Subcutaneous abdominal adipose tissue (tissue), 5 donors: ENCODE measurements at regions not wholly inside any gene's neighbourhood (a gene's known extent, or its start where the extent isn't known, plus 50 kb on each side); places are given as distances from the start of the nearest gene placed in this dataset.
"Not testable (repeated sequence)": the region's sequence is repeated elsewhere in the genome, so short reads cannot be mapped to it uniquely, and the experiment has no call there.

Experiments
- H3K27ac ChIP-seq: one replicate; pipeline ENCODE4 v1.7.0; 2013; ENCODE audit warnings: low read depth, mild to moderate bottlenecking, inconsistent platforms, low read length, moderate library complexity
- H3K27me3 ChIP-seq, 5 donors: one replicate each; pipeline ENCODE4 v1.7.0; 2013; ENCODE audit warnings: low read length in 5 of 5, inconsistent platforms in 1 of 5; ENCODE audit not compliant: control insufficient read depth in 5 of 5, insufficient read depth in 4 of 5
- H3K36me3 ChIP-seq, 5 donors: one replicate each; pipeline ENCODE4 v1.7.0; 2013; ENCODE audit warnings: low read length in 5 of 5; ENCODE audit not compliant: control insufficient read depth in 5 of 5, insufficient read depth in 5 of 5
- H3K4me1 ChIP-seq, 5 donors: one replicate each; pipeline ENCODE4 v1.7.0; 2013; ENCODE audit warnings: low read length in 5 of 5, mild to moderate bottlenecking in 3 of 5, moderate library complexity in 1 of 5; ENCODE audit not compliant: control insufficient read depth in 5 of 5, insufficient read depth in 5 of 5
- H3K4me3 ChIP-seq, 5 donors: one replicate each; pipeline ENCODE4 v1.7.0; 2013; ENCODE audit warnings: low read length in 5 of 5, low read depth in 1 of 5
- H3K9ac ChIP-seq, 5 donors: one replicate each; pipeline ENCODE4 v1.7.0; 2013; ENCODE audit warnings: low read length in 5 of 5, mild to moderate bottlenecking in 4 of 5, moderate library complexity in 3 of 5
- H3K9me3 ChIP-seq, 5 donors: one replicate each; pipeline ENCODE4 v1.7.0; 2013; ENCODE audit warnings: low read length in 5 of 5; ENCODE audit not compliant: control insufficient read depth in 5 of 5
- donor health status: healthy.
- donor health status: healthy.
- donor health status: healthy.
- donor health status: healthy.
- donor health status: healthy.

GRCh38 chr9:24698881-24699518, 153.3 kb upstream of the IZUMO3 start:
- Histone ChIP-seq H3K27ac (no peak overlapping the region), H3K9me3 (peaks cover 0 to 8% (median 6%) of the 10 kb centered on the region in 5 donors), H3K4me3 (peak overlapping the region; percentile 26 to 60 (median 48))

GRCh38 chr9:24672336-24672735, 126.6 kb upstream of the IZUMO3 start:
- Histone ChIP-seq H3K4me3 (no peak overlapping the region), H3K9ac (no peak overlapping the region), H3K4me1 (no peaks in the 10 kb centered on the region), H3K36me3 (no peaks in the 10 kb centered on the region), H3K9me3 (peaks cover 0 to 5% (median 0%) of the 10 kb centered on the region in 5 donors), H3K27ac (no peak overlapping the region), H3K27me3 (no peaks in the 10 kb centered on the region)

More at GRCh38 chr9:24698881-24699518, 153.3 kb upstream of the IZUMO3 start:
- Histone ChIP-seq H3K27me3 (no peaks in the 10 kb centered on the region), H3K36me3 (no peaks in the 10 kb centered on the region), H3K4me1 (no peaks in the 10 kb centered on the region), H3K9ac (peak overlapping the region in 2 of 5 donors; percentile 39 to 43)

GRCh38 chr9:24657387-24657786, 111.7 kb upstream of the IZUMO3 start:
- Histone ChIP-seq H3K27ac (no peak overlapping the region), H3K9ac (no peak overlapping the region), H3K9me3 (peaks cover 0 to 13% (median 10%) of the 10 kb centered on the region in 5 donors), H3K4me1 (no peaks in the 10 kb centered on the region), H3K4me3 (no peak overlapping the region), H3K27me3 (no peaks in the 10 kb centered on the region), H3K36me3 (no peaks in the 10 kb centered on the region)

DNA sequence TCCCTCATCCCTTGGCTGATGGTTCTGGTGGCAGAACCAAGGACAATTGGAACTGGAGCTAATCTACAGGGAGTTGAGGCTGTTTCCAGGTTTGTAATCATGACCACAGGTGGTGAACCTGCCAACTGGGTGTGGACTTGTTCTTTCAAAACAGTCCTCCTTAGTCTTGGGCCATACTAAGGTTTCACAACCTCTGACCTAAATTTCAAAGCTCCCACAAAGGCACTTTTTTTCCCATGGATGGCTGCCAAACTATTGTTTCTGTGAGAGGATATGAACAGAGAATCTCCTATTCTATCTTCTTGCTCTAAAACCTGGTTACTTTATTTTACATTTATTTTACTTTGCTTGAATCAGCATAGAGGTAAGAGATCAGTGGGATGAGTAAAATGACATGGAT, 106.5 kb upstream of the IZUMO3 start:
- H3K27me3 ChIP-seq: no peaks in the 10 kb centered on the region
- no peak overlapping the region for H3K27ac ChIP-seq
- no peaks in the 10 kb centered on the region for H3K4me1 ChIP-seq
- H3K9me3 ChIP-seq: peaks cover 6 to 30% (median 27%) of the 10 kb centered on the region in 5 donors
- no peak overlapping the region for H3K4me3 ChIP-seq
- H3K36me3 ChIP-seq: no peaks in the 10 kb centered on the region
- H3K9ac ChIP-seq: no peak overlapping the region

DNA sequence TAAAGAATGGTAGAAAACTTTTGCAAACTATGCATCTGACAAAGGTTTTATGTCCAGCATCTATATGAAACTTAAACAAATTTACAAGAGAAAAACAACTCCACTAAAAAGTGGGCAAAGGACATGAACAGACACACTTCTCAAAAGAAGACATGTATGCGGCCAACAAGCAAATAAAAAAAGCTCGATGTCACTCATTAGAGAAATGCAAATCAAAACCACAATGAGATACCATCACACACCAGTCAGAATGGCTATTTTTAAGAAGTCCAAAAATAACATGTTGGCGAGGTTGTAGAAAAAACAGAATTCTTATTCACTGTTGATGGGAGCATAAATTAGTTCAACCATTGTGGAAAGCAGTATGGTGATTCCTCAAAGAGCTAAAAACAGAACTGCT, 83.1 kb upstream of the IZUMO3 start:
- not testable (repeated sequence) for H3K36me3 ChIP-seq, H3K4me3 ChIP-seq, H3K27me3 ChIP-seq, H3K9ac ChIP-seq, H3K27ac ChIP-seq, H3K4me1 ChIP-seq, H3K9me3 ChIP-seq

DNA sequence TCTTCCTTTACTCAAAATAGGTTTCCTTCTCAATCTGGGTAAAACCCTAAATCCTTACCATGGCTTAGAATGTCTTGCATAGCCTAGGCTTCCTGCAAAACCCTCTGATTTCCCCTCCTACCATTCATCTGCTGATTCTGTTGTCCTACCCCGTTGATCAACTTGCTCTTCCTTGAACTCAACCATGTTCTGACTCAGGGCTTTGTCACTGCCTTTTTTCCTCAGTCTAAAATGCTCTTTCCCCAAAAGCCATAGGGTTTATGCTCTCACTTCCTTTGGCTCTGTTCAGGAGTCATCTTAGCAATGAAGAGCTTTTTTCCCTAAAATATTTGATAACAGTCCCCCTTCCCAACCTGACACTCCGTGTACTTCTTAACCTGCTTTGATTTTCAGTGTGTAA, 79.4 kb upstream of the IZUMO3 start:
- Histone ChIP-seq H3K27me3 (no peaks in the 10 kb centered on the region), H3K27ac (no peak overlapping the region), H3K4me1 (no peaks in the 10 kb centered on the region), H3K36me3 (no peaks in the 10 kb centered on the region), H3K9me3 (no peaks in the 10 kb centered on the region), H3K4me3 (no peak overlapping the region), H3K9ac (no peak overlapping the region)

DNA sequence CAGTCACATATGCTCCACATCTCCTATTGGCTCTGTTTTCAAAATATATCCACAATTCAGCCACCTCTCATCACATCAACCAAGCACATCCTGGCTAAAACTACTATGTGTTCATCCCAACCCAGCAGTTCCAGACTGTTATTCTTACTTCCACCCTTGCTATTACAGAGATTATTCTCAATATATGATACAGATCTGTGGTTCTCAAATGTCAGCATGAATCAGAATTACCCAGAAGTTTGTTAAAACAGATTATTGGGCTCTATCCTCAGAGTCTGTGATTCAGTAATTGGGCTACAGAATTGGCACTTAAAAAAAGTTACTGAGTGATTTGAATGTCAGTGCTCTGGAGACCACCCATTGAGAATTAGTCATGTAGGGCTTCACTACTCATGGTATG, 78.8 kb upstream of the IZUMO3 start:
- no peak overlapping the region for H3K4me3 ChIP-seq
- H3K9ac ChIP-seq: no peak overlapping the region
- H3K9me3 ChIP-seq: no peaks in the 10 kb centered on the region
- no peaks in the 10 kb centered on the region for H3K27me3 ChIP-seq
- no peaks in the 10 kb centered on the region for H3K4me1 ChIP-seq
- H3K36me3 ChIP-seq: no peaks in the 10 kb centered on the region
- H3K27ac ChIP-seq: no peak overlapping the region

GRCh38 chr9:24620741-24621140, 75.0 kb upstream of the IZUMO3 start:
- Histone ChIP-seq H3K27ac (no peak overlapping the region), H3K9ac (no peak overlapping the region), H3K4me3 (no peak overlapping the region), H3K4me1 (no peaks in the 10 kb centered on the region), H3K9me3 (no peaks in the 10 kb centered on the region), H3K36me3 (no peaks in the 10 kb centered on the region), H3K27me3 (no peaks in the 10 kb centered on the region)

GRCh38 chr9:24616863-24617262, 71.2 kb upstream of the IZUMO3 start:
- Histone ChIP-seq H3K9me3 (no peaks in the 10 kb centered on the region), H3K36me3 (no peaks in the 10 kb centered on the region), H3K4me1 (no peaks in the 10 kb centered on the region), H3K9ac (no peak overlapping the region), H3K4me3 (no peak overlapping the region), H3K27ac (no peak overlapping the region), H3K27me3 (no peaks in the 10 kb centered on the region)

GRCh38 chr9:24614070-24614469, 68.4 kb upstream of the IZUMO3 start:
- H3K27me3 ChIP-seq: no peaks in the 10 kb centered on the region
- no peaks in the 10 kb centered on the region for H3K9me3 ChIP-seq
- no peak overlapping the region for H3K27ac ChIP-seq
- no peak overlapping the region for H3K4me3 ChIP-seq
- no peaks in the 10 kb centered on the region for H3K4me1 ChIP-seq
- no peaks in the 10 kb centered on the region for H3K36me3 ChIP-seq
- H3K9ac ChIP-seq: no peak overlapping the region
